ENCODE measurements at regions not wholly inside any gene's neighbourhood (a gene's known extent, or its start where the extent isn't known, plus 50 kb on each side); places are given as distances from the start of the nearest gene placed in this dataset.

- no peak overlapping the region for H2AFZ ChIP-seq (ENCODE audit: low read depth, low read length)
- FAIRE-seq (no peak), DNase-seq (ENCODE audit: extremely low read depth in 1 of 4, low spot score in 3 of 4) (no peak), ATAC-seq (no peak)
- 0% methylated on average over 2 of the region's 2 CpGs for WGBS (ENCODE audit: insufficient coverage, low coverage, missing lambda C conversion rate)
- H4K20me1 ChIP-seq (replicated peaks; ENCODE audit: control insufficient read depth, insufficient read depth, low read length): no peaks in the 10 kb centered on the region
- no peak overlapping the region for H3K4me2 ChIP-seq (ENCODE audit: insufficient read depth, low read length)
- ChIA-PET CTCF (ENCODE audit: low intra/inter-chr PET ratio) (no interaction called here), POLR2A (no interaction called here)
- H3K9me1 ChIP-seq (ENCODE audit: control insufficient read depth, insufficient read depth, low read length): no peaks in the 10 kb centered on the region
- no peaks in the 10 kb centered on the region for H3K79me2 ChIP-seq (ENCODE audit: control insufficient read depth, insufficient read depth, low read length)
- H3K9me3 ChIP-seq (replicated peaks; ENCODE audit: control insufficient read depth, insufficient read depth, low read depth, low read length): no peaks in the 10 kb centered on the region
- TF ChIP-seq PHF20 (IDR thresholded peaks at IDR 0.05; ENCODE audit: partially characterized antibody): no peak
- no peak for TF ChIP-seq POU5F1 (IDR thresholded peaks at IDR 0.05; ENCODE audit: borderline replicate concordance, low read depth, low read length, partially characterized antibody)
- TF ChIP-seq GABPB2 (CRISPR knock-in tag; conservative IDR thresholded peaks at IDR 0.05): no peak
- TF ChIP-seq SRSF3 (IDR thresholded peaks at IDR 0.05; ENCODE audit: insufficient read depth, low read length): no peak
- no peak for TF ChIP-seq HES1 (IDR thresholded peaks at IDR 0.05; ENCODE audit: low read depth)
- no peak for TF ChIP-seq CBX1 (IDR thresholded peaks at IDR 0.05; ENCODE audit: low read depth)
- no peak for TF ChIP-seq IRF2 (CRISPR knock-in tag; IDR thresholded peaks at IDR 0.05)
- in situ Hi-C loops (cut with MboI): no loop called here
- H3K4me1 ChIP-seq (replicated peaks in 1 of 2; ENCODE audit: control insufficient read depth in 2 of 2, insufficient read depth in 2 of 2, low read length in 2 of 2): no peaks in the 10 kb centered on the region
- H3K9ac ChIP-seq (ENCODE audit: insufficient read depth in 1 of 2, low read depth in 2 of 2, low read length in 2 of 2): no peak overlapping the region
- no peak overlapping the region for H3K27ac ChIP-seq (ENCODE audit: extremely low read depth, low read depth, low read length)
- H3K36me3 ChIP-seq (ENCODE audit: control insufficient read depth, insufficient read depth, low read length): no peaks in the 10 kb centered on the region
- no peak overlapping the region for H3K4me3 ChIP-seq
- no TSS peak for BruUV-seq (replicated peaks)
- intact Hi-C loops (cut with micrococcal nuclease): no loop called here
- no peaks in the 10 kb centered on the region for H3K27me3 ChIP-seq (ENCODE audit: control insufficient read depth in 2 of 2, insufficient read depth in 2 of 2, low read length in 2 of 2)
Measured at GRCh38 chr2:219812672-219813071, 185.2 kb downstream of the SLC4A3 start.

DNA sequence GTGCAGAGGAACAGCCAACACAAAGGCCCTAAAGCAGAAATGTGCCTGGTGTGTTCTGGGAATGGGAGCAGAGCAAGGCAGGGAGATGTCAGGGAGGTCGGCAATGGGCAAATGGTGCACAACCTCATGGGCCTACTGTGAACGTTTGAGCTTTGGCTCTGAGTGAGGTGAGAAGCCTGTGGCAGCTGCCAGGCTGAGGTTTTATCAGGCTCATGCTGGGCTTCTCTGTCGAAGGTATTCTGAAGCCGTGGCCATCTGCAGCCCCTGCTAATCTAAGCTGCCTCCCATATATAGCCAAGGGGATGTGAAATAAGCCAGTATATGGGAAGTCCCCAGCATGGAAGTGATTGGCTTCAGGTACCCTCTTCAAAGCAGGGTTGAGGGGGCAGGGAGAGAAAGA lies 193.3 kb downstream of the SLC4A3 start:
- CTCF ChIA-PET (ENCODE audit: low intra/inter-chr PET ratio): no interaction called here
- Histone ChIP-seq H3K27me3 (ENCODE audit: control insufficient read depth in 2 of 2, insufficient read depth in 2 of 2, low read length in 2 of 2) (no peaks in the 10 kb centered on the region; a peak in 1 of 5 replicates), H3K4me2 (ENCODE audit: insufficient read depth, low read length) (no peak overlapping the region), H4K20me1 (replicated peaks; ENCODE audit: control insufficient read depth, insufficient read depth, low read length) (no peaks in the 10 kb centered on the region), H3K9me1 (ENCODE audit: control insufficient read depth, insufficient read depth, low read length) (no peaks in the 10 kb centered on the region), H3K9ac (ENCODE audit: insufficient read depth in 1 of 2, low read depth in 2 of 2, low read length in 2 of 2) (no peak overlapping the region), H2AFZ (ENCODE audit: low read depth, low read length) (no peak overlapping the region), H3K79me2 (ENCODE audit: control insufficient read depth, insufficient read depth, low read length) (no peaks in the 10 kb centered on the region), H3K4me3 (no peak overlapping the region), H3K36me3 (ENCODE audit: control insufficient read depth, insufficient read depth, low read length) (no peaks in the 10 kb centered on the region), H3K9me3 (replicated peaks; ENCODE audit: control insufficient read depth, insufficient read depth, low read depth, low read length) (no peaks in the 10 kb centered on the region), H3K27ac (ENCODE audit: extremely low read depth, low read depth, low read length) (no peak overlapping the region), H3K4me1 (replicated peaks in 1 of 2; ENCODE audit: control insufficient read depth in 2 of 2, insufficient read depth in 2 of 2, low read length in 2 of 2) (no peaks in the 10 kb centered on the region)
- 3% methylated on average over 4 of the region's 4 CpGs for WGBS (ENCODE audit: insufficient coverage, low coverage, missing lambda C conversion rate)
- POLR2A ChIA-PET: no interaction called here
- in situ Hi-C loops (cut with MboI) (no loop called here), intact Hi-C loops (cut with micrococcal nuclease) (no loop called here)
- DNase-seq (ENCODE audit: extremely low read depth in 1 of 4, low spot score in 3 of 4) (no peak), FAIRE-seq (no peak), ATAC-seq (no peak)
- no peak for TF ChIP-seq ZNF24 (IDR thresholded peaks at IDR 0.05)
- no peak for TF ChIP-seq TFE3 (CRISPR knock-in tag; IDR thresholded peaks at IDR 0.05)
- no peak for TF ChIP-seq NCOA6 (IDR thresholded peaks at IDR 0.05)
- no peak for TF ChIP-seq NFYB (IDR thresholded peaks at IDR 0.05; ENCODE audit: extremely low read depth, insufficient read length)
- no peak for TF ChIP-seq SRSF7 (optimal IDR thresholded peaks at IDR 0.05; ENCODE audit: low read depth, low read length)
- TF ChIP-seq PTRF (tag; IDR thresholded peaks at IDR 0.05): no peak
- no peak for TF ChIP-seq HDAC2 (IDR thresholded peaks at IDR 0.05)
- no TSS peak for BruUV-seq (replicated peaks)

All from K562 (cell line).